HEK293 (cell line): ENCODE measurements at regions not wholly inside any gene's neighbourhood (a gene's known extent, or its start where the extent isn't known, plus 50 kb on each side); places are given as distances from the start of the nearest gene placed in this dataset.

Source experiments
- KLF8 ChIP-seq: fragments of 450-650 bp; formaldehyde crosslinking; IDR thresholded peaks from 2 replicates; pipeline ENCODE4 v1.5.1; 2016; ENCODE audit warnings: missing biosample characterization, missing genetic modification characterization
- TCF7L2 ChIP-seq: IDR thresholded peaks from 2 replicates; pipeline ENCODE4 v1.6.1; 2011; ENCODE audit warnings: low read depth, mild to moderate bottlenecking, inconsistent platforms, low read length, moderate library complexity, borderline replicate concordance
- ZFHX2 ChIP-seq: fragments of 450-650 bp; formaldehyde crosslinking; conservative IDR thresholded peaks from 2 replicates; pipeline ENCODE4 v1.5.1; 2016; ENCODE audit warnings: missing biosample characterization, missing genetic modification characterization
- ZNF138 ChIP-seq: fragments of 450-650 bp; formaldehyde crosslinking; IDR thresholded peaks from 2 replicates; pipeline ENCODE4 v1.5.1; 2016; ENCODE audit warnings: missing biosample characterization, missing genetic modification characterization, borderline replicate concordance
- ZNF423 ChIP-seq: fragments of 450-650 bp; formaldehyde crosslinking; IDR thresholded peaks from 2 replicates; pipeline ENCODE4 v1.5.1; 2016; ENCODE audit warnings: missing biosample characterization, missing genetic modification characterization
- ZNF768 ChIP-seq: fragments of 450-650 bp; formaldehyde crosslinking; IDR thresholded peaks from 2 replicates; pipeline ENCODE4 v1.5.1; 2018; ENCODE audit warnings: missing biosample characterization, mild to moderate bottlenecking, missing genetic modification characterization
- TF ChIP-seq, protein P1 (sequence below): fragments of 450-650 bp; formaldehyde crosslinking; IDR thresholded peaks from 2 replicates; pipeline ENCODE4 v1.5.1; 2016; ENCODE audit warnings: missing biosample characterization, missing genetic modification characterization
- TF ChIP-seq, protein P2 (sequence below): fragments of 450-650 bp; formaldehyde crosslinking; IDR thresholded peaks from 2 replicates; pipeline ENCODE4 v1.5.1; 2016; ENCODE audit warnings: missing biosample characterization, missing genetic modification characterization
- TF ChIP-seq, protein P3 (sequence below): fragments of 450-650 bp; formaldehyde crosslinking; IDR thresholded peaks from 2 replicates; pipeline ENCODE4 v1.5.1; 2016; ENCODE audit warnings: missing biosample characterization, missing genetic modification characterization, low read depth
- TF ChIP-seq, protein P4 (sequence below): fragments of 450-650 bp; formaldehyde crosslinking; IDR thresholded peaks from 2 replicates; pipeline ENCODE4 v1.5.1; 2017; ENCODE audit warnings: missing biosample characterization, missing genetic modification characterization

DNA sequence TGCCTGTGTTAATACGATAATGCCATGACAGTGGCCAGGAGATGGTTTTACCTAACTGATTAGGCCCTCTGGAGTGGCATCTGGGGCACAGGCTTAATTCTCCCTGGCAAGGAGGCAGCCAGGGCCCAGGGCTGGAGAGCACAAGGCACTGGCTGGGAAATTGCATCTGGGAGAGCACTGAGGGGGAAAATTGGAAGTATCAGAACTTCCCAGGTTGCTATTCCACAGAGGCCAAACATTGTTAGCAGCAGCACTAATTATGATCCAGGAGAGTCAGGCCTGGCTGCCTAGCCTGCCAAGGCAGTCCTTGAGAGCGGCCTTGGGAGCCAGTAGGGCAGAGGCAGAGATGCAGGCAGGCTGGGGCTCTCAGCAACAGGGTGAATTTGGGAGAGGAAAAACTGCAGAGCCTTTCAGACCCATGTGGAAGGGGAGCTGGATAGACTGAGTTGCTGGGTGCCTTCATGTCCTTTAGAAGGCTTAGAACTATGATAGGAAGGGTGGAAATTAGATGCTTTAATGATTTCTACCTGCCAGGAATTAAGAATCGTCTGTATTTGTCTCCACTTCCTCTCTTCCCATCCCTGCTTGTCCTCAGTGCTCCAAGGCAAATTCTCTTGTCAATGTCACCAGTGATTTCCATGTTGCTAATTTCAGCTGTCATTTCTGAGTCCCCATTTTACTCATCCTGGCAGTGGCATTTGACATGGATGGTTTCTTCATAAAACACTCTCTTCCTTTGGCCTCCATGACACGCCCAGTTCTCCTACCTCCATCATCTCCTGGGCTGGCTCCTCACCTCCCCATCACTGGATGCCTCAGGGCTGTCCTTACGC, 56.1 kb upstream of the HSPA9 start:
- TF ChIP-seq, protein P1, sequence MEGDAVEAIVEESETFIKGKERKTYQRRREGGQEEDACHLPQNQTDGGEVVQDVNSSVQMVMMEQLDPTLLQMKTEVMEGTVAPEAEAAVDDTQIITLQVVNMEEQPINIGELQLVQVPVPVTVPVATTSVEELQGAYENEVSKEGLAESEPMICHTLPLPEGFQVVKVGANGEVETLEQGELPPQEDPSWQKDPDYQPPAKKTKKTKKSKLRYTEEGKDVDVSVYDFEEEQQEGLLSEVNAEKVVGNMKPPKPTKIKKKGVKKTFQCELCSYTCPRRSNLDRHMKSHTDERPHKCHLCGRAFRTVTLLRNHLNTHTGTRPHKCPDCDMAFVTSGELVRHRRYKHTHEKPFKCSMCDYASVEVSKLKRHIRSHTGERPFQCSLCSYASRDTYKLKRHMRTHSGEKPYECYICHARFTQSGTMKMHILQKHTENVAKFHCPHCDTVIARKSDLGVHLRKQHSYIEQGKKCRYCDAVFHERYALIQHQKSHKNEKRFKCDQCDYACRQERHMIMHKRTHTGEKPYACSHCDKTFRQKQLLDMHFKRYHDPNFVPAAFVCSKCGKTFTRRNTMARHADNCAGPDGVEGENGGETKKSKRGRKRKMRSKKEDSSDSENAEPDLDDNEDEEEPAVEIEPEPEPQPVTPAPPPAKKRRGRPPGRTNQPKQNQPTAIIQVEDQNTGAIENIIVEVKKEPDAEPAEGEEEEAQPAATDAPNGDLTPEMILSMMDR (tag by site-specific recombination): no peak
- TF ChIP-seq TCF7L2 (no peak), ZNF768 (tag by site-specific recombination) (no peak), KLF8 (tag by site-specific recombination) (no peak), ZFHX2 (tag by site-specific recombination) (no peak), ZNF138 (tag by site-specific recombination) (no peak), ZNF423 (tag by site-specific recombination) (no peak)
- TF ChIP-seq, protein P2, sequence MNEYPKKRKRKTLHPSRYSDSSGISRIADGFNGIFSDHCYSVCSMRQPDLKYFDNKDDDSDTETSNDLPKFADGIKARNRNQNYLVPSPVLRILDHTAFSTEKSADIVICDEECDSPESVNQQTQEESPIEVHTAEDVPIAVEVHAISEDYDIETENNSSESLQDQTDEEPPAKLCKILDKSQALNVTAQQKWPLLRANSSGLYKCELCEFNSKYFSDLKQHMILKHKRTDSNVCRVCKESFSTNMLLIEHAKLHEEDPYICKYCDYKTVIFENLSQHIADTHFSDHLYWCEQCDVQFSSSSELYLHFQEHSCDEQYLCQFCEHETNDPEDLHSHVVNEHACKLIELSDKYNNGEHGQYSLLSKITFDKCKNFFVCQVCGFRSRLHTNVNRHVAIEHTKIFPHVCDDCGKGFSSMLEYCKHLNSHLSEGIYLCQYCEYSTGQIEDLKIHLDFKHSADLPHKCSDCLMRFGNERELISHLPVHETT (tag by site-specific recombination): no peak
- TF ChIP-seq, protein P3, sequence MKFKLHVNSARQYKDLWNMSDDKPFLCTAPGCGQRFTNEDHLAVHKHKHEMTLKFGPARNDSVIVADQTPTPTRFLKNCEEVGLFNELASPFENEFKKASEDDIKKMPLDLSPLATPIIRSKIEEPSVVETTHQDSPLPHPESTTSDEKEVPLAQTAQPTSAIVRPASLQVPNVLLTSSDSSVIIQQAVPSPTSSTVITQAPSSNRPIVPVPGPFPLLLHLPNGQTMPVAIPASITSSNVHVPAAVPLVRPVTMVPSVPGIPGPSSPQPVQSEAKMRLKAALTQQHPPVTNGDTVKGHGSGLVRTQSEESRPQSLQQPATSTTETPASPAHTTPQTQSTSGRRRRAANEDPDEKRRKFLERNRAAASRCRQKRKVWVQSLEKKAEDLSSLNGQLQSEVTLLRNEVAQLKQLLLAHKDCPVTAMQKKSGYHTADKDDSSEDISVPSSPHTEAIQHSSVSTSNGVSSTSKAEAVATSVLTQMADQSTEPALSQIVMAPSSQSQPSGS (tag by site-specific recombination): no peak
- TF ChIP-seq, protein P4, sequence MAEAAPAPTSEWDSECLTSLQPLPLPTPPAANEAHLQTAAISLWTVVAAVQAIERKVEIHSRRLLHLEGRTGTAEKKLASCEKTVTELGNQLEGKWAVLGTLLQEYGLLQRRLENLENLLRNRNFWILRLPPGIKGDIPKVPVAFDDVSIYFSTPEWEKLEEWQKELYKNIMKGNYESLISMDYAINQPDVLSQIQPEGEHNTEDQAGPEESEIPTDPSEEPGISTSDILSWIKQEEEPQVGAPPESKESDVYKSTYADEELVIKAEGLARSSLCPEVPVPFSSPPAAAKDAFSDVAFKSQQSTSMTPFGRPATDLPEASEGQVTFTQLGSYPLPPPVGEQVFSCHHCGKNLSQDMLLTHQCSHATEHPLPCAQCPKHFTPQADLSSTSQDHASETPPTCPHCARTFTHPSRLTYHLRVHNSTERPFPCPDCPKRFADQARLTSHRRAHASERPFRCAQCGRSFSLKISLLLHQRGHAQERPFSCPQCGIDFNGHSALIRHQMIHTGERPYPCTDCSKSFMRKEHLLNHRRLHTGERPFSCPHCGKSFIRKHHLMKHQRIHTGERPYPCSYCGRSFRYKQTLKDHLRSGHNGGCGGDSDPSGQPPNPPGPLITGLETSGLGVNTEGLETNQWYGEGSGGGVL (tag by site-specific recombination): no peak
